HUDEP-2 (cell line): ENCODE measurements at regions not wholly inside any gene's neighbourhood (a gene's known extent, or its start where the extent isn't known, plus 50 kb on each side); places are given as distances from the start of the nearest gene placed in this dataset.

ENCODE experiments used
- DNase-seq, 76 experiments: peaks; one replicate each; lab custom pipeline; 2025; ENCODE audit not compliant: unreplicated experiment in 76 of 76; lab: John Stamatoyannopoulos, UW

GRCh38 chr10:117427356-117427755 is 52.1 kb upstream of the PDZD8 start:
- no peak for DNase-seq

GRCh38 chr10:117425974-117426566 is 50.8 kb upstream of the PDZD8 start:
- DNase-seq, result peak in 1 of 76 experiments; percentile 7

GRCh38 chr10:117424883-117425649 is 49.8 kb upstream of the PDZD8 start:
- peak in 1 of 76 experiments; percentile 6 for DNase-seq
